Testis (tissue), 2 donors: ENCODE measurements at regions not wholly inside any gene's neighbourhood (a gene's known extent, or its start where the extent isn't known, plus 50 kb on each side); places are given as distances from the start of the nearest gene placed in this dataset.

Experiments used
- CTCF ChIP-seq, 3 experiments: fragments of 450-650 bp in 2 of 3; fragments of 200-600 bp in 1 of 3; sonication (generic) in 1 of 3; IDR thresholded peaks; one replicate each; pipeline ENCODE4 v1.5.1; 2016 to 2019; ENCODE audit warnings: antibody characterized with exemption in 3 of 3, mild to moderate bottlenecking in 2 of 3, moderate library complexity in 1 of 3
- POLR2A ChIP-seq: fragments of 450-650 bp; IDR thresholded peaks from one replicate; pipeline ENCODE4 v1.6.1; 2017; ENCODE audit warnings: antibody characterized with exemption, mild to moderate bottlenecking, moderate library complexity

GRCh38 chr4:67158666-67159065, 386.6 kb downstream of the CENPC start:
- no peak for TF ChIP-seq CTCF (IDR thresholded peaks at IDR 0.05)
- no peak for TF ChIP-seq POLR2A
